CD14-positive monocyte (primary cell): ENCODE measurements at regions not wholly inside any gene's neighbourhood (a gene's known extent, or its start where the extent isn't known, plus 50 kb on each side); places are given as distances from the start of the nearest gene placed in this dataset.

ENCODE experiments used
- DNase-seq, 3 donors: peaks; one replicate each; pipeline ENCODE4 v3.0.0-alpha.2; 2011 to 2022
- H2AFZ ChIP-seq: 2 replicates; pipeline ENCODE4 v1.6.0; 2012; ENCODE audit warnings: mild to moderate bottlenecking, low read depth, low read length, inconsistent platforms; ENCODE audit not compliant: insufficient read depth, poor library complexity, severe bottlenecking
- H3K27ac ChIP-seq, 2 donors: 1 replicate in 1 of 2; 2 replicates in 1 of 2; pipeline ENCODE4 v1.5.1; 2012 to 2013; ENCODE audit warnings: low read length in 2 of 2, control low read depth in 1 of 2, inconsistent platforms in 1 of 2, low read depth in 1 of 2, mild to moderate bottlenecking in 1 of 2
- H3K27me3 ChIP-seq, 2 donors: one replicate each; pipeline versions ENCODE4 v1.6.0 to v1.6.1; 2011 to 2013; ENCODE audit warnings: low read length in 2 of 2; ENCODE audit not compliant: control insufficient read depth in 2 of 2, insufficient read depth in 2 of 2
- H3K36me3 ChIP-seq, 2 donors: replicated peaks in 1 of 2; 1 replicate in 1 of 2; 2 replicates in 1 of 2; pipeline versions ENCODE4 v1.5.1 to v1.6.1; 2012 to 2013; ENCODE audit warnings: low read length in 2 of 2, control low read depth in 1 of 2, inconsistent platforms in 1 of 2, mild to moderate bottlenecking in 1 of 2; ENCODE audit not compliant: insufficient read depth in 2 of 2, control insufficient read depth in 1 of 2
- H3K4me1 ChIP-seq, 2 donors: 1 replicate in 1 of 2; 2 replicates in 1 of 2; pipeline versions ENCODE4 v1.5.1 to v1.6.1; 2012 to 2013; ENCODE audit warnings: low read length in 2 of 2, control low read depth in 1 of 2, inconsistent platforms in 1 of 2, mild to moderate bottlenecking in 1 of 2, moderate library complexity in 1 of 2; ENCODE audit not compliant: insufficient read depth in 2 of 2, control insufficient read depth in 1 of 2
- H3K4me2 ChIP-seq: replicated peaks from 2 replicates; pipeline ENCODE3; 2012; ENCODE audit warnings: low read length, moderate library complexity, mild to moderate bottlenecking; ENCODE audit not compliant: poor library complexity, severe bottlenecking; ENCODE audit errors: extremely low read depth
- H3K4me3 ChIP-seq, 3 experiments: fragments of 200-600 bp in 1 of 3; sonication (generic) in 1 of 3; replicated peaks in 1 of 3; 1 replicate in 2 of 3; 2 replicates in 1 of 3; pipeline ENCODE4 v1.5.1; 2011 to 2013; ENCODE audit warnings: low read length in 3 of 3, mild to moderate bottlenecking in 3 of 3, control low read depth in 2 of 3, low read depth in 2 of 3, inconsistent platforms in 1 of 3, moderate library complexity in 1 of 3
- H3K79me2 ChIP-seq: 2 replicates; pipeline ENCODE4 v1.6.0; 2012; ENCODE audit warnings: mild to moderate bottlenecking, control low read depth, inconsistent platforms, low read length, moderate library complexity; ENCODE audit not compliant: insufficient read depth
- H3K9ac ChIP-seq: 2 replicates; pipeline ENCODE4 v1.6.0; 2017; ENCODE audit warnings: low read length, mild to moderate bottlenecking; ENCODE audit not compliant: insufficient read depth, poor library complexity, severe bottlenecking
- H3K9me3 ChIP-seq, 2 donors: replicated peaks in 1 of 2; 1 replicate in 1 of 2; 2 replicates in 1 of 2; pipeline versions ENCODE4 v1.5.1 to v1.6.1; 2012 to 2013; ENCODE audit warnings: low read length in 2 of 2, control low read depth in 1 of 2; ENCODE audit not compliant: control insufficient read depth in 1 of 2, insufficient read depth in 1 of 2
- H4K20me1 ChIP-seq: 2 replicates; pipeline ENCODE4 v1.6.0; 2012; ENCODE audit warnings: mild to moderate bottlenecking, low read length, control low read depth, moderate library complexity; ENCODE audit not compliant: insufficient read depth
- H3K27ac Mint-ChIP-seq, 7 donors: one replicate each; pipeline ENCODE4 v1.8.0; 2020; ENCODE audit warnings: mild to moderate bottlenecking in 7 of 7, mixed read lengths in 7 of 7, moderate library complexity in 6 of 7, inconsistent platforms in 2 of 7
- H3K27me3 Mint-ChIP-seq, 3 donors: one replicate each; pipeline ENCODE4 v1.8.0; 2021 to 2022; ENCODE audit warnings: low read depth in 3 of 3, mild to moderate bottlenecking in 3 of 3, mixed read lengths in 3 of 3, moderate library complexity in 3 of 3, inconsistent platforms in 1 of 3
- H3K36me3 Mint-ChIP-seq, 2 donors: one replicate each; pipeline ENCODE4 v1.8.0; 2020; ENCODE audit warnings: mixed read lengths in 2 of 2, inconsistent platforms in 1 of 2, mild to moderate bottlenecking in 1 of 2
- H3K4me1 Mint-ChIP-seq: one replicate; pipeline ENCODE4 v1.8.0; 2020; ENCODE audit warnings: mild to moderate bottlenecking, mixed read lengths
- H3K4me3 Mint-ChIP-seq, 2 donors: one replicate each; pipeline ENCODE4 v1.8.0; 2020; ENCODE audit warnings: mild to moderate bottlenecking in 2 of 2, mixed read lengths in 2 of 2, moderate library complexity in 1 of 2
- H3K9me3 Mint-ChIP-seq, 7 donors: one replicate each; pipeline ENCODE4 v1.8.0; 2020 to 2022; ENCODE audit warnings: mixed read lengths in 7 of 7, mild to moderate bottlenecking in 6 of 7, moderate library complexity in 6 of 7, inconsistent platforms in 2 of 7
- WGBS: methylation state at CpG from one replicate; pipeline ENCODE4 v1.1.5; 2013; ENCODE audit warnings: missing lambda C conversion rate; ENCODE audit not compliant: insufficient coverage; 5-methylcytosine and 5-hydroxymethylcytosine counted together
- intact Hi-C, 2 donors: fragments of 100-400 bp; cut with micrococcal nuclease; formaldehyde crosslinking; loops; one replicate each; pipeline versions ENCODE4 v1.15.0 to v1.15.1; 2023
- TF ChIP-seq, protein P1 (sequence below): fragments of 200-600 bp; IDR thresholded peaks from one replicate; pipeline ENCODE4 v1.8.0; 2022; ENCODE audit warnings: antibody characterized with exemption, mild to moderate bottlenecking

DNA sequence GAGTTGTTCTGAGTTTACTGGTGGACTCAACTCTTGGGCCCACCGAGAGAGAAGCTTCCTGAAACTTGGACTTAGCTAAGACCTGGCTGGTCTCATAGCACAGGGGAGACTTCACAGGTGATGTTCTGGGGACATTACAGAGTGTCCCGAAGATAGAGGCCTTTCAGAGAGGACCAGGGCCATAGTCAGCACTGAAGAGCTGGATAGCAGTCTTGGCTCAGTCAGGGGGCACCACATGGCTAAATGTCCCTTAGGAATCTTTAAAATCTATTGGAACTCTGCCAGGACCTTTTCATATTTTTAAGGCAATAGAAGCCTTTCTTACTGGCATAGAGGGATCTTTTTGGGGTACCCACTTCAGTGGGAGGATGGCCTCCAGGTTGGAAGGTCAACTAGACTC is 59.8 kb upstream of the CPLX2 start:
- no peaks in the 10 kb centered on the region for H3K9me3 Mint-ChIP-seq
- Histone ChIP-seq H3K4me3 (no peak overlapping the region), H3K9me3 (no peaks in the 10 kb centered on the region), H2AFZ (no peak overlapping the region), H3K79me2 (no peaks in the 10 kb centered on the region), H3K9ac (no peak overlapping the region), H4K20me1 (no peaks in the 10 kb centered on the region), H3K27ac (no peak overlapping the region), H3K4me1 (no peaks in the 10 kb centered on the region), H3K4me2 (no peak overlapping the region), H3K36me3 (no peaks in the 10 kb centered on the region), H3K27me3 (no peaks in the 10 kb centered on the region)
- WGBS, result 78% methylated on average over 2 of the region's 2 CpGs
- TF ChIP-seq, protein P1, sequence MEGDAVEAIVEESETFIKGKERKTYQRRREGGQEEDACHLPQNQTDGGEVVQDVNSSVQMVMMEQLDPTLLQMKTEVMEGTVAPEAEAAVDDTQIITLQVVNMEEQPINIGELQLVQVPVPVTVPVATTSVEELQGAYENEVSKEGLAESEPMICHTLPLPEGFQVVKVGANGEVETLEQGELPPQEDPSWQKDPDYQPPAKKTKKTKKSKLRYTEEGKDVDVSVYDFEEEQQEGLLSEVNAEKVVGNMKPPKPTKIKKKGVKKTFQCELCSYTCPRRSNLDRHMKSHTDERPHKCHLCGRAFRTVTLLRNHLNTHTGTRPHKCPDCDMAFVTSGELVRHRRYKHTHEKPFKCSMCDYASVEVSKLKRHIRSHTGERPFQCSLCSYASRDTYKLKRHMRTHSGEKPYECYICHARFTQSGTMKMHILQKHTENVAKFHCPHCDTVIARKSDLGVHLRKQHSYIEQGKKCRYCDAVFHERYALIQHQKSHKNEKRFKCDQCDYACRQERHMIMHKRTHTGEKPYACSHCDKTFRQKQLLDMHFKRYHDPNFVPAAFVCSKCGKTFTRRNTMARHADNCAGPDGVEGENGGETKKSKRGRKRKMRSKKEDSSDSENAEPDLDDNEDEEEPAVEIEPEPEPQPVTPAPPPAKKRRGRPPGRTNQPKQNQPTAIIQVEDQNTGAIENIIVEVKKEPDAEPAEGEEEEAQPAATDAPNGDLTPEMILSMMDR, result no peak
- no peak overlapping the region for H3K4me3 Mint-ChIP-seq
- peaks cover 2 to 9% (median 7%) of the 10 kb centered on the region in 3 donors for H3K27me3 Mint-ChIP-seq
- H3K36me3 Mint-ChIP-seq, result no peaks in the 10 kb centered on the region
- intact Hi-C loops, result no loop called here
- H3K27ac Mint-ChIP-seq, result no peak overlapping the region
- no peak for DNase-seq
- H3K4me1 Mint-ChIP-seq, result no peaks in the 10 kb centered on the region

GRCh38 chr5:175813943-175814630 is 57.3 kb upstream of the CPLX2 start:
- Histone ChIP-seq H3K4me1 (no peaks in the 10 kb centered on the region), H3K36me3 (no peaks in the 10 kb centered on the region), H4K20me1 (no peaks in the 10 kb centered on the region), H3K9ac (no peak overlapping the region), H3K9me3 (no peaks in the 10 kb centered on the region), H3K4me3 (no peak overlapping the region), H3K4me2 (no peak overlapping the region), H3K27me3 (no peaks in the 10 kb centered on the region), H3K27ac (no peak overlapping the region), H3K79me2 (no peaks in the 10 kb centered on the region), H2AFZ (no peak overlapping the region)
- Mint-ChIP-seq H3K4me1 (no peaks in the 10 kb centered on the region), H3K4me3 (no peak overlapping the region), H3K9me3 (no peaks in the 10 kb centered on the region), H3K27ac (peak overlapping the region in 1 of 7 donors; percentile 68), H3K27me3 (peaks cover 9 to 11% (median 9%) of the 10 kb centered on the region in 3 donors), H3K36me3 (no peaks in the 10 kb centered on the region)
- TF ChIP-seq, protein P1, result no peak
- no peak for DNase-seq
- intact Hi-C loops, result no loop called here
- WGBS, result 84% methylated on average over 4 of the region's 4 CpGs
